GM19395 (cell line): ENCODE measurements at regions not wholly inside any gene's neighbourhood (a gene's known extent, or its start where the extent isn't known, plus 50 kb on each side); places are given as distances from the start of the nearest gene placed in this dataset.
"Not testable (repeated sequence)": the region's sequence is repeated elsewhere in the genome, so short reads cannot be mapped to it uniquely, and the experiment has no call there.

Experiments
- ATAC-seq: cut with Tn5 transposase; IDR thresholded peaks from one replicate; pipeline ENCODE4 v1.9.1; 2021; ENCODE audit warnings: mild to moderate bottlenecking, moderate library complexity; ENCODE audit not compliant: unreplicated experiment

- no peak for ATAC-seq
Measured at GRCh38 chr5:156223547-156223946, 103.4 kb upstream of the SGCD start.

GRCh38 chr5:156226485-156226884, 100.5 kb upstream of the SGCD start:
- ATAC-seq: not testable (repeated sequence)

GRCh38 chr5:156230887-156231286, 96.1 kb upstream of the SGCD start:
- no peak for ATAC-seq

GRCh38 chr5:156232251-156232869, 94.6 kb upstream of the SGCD start:
- no peak for ATAC-seq

- ATAC-seq: no peak
Measured at GRCh38 chr5:156237361-156237760, 89.6 kb upstream of the SGCD start.

GRCh38 chr5:156239800-156240199, 87.2 kb upstream of the SGCD start:
- no peak for ATAC-seq

GRCh38 chr5:156240414-156240813, 86.5 kb upstream of the SGCD start:
- no peak for ATAC-seq

GRCh38 chr5:156241266-156241665, 85.7 kb upstream of the SGCD start:
- ATAC-seq: no peak

- no peak for ATAC-seq
Measured at GRCh38 chr5:156245895-156246294, 81.1 kb upstream of the SGCD start.

- ATAC-seq: no peak
Measured at GRCh38 chr5:156251076-156251475, 75.9 kb upstream of the SGCD start.

- ATAC-seq: no peak
Measured at GRCh38 chr5:156253130-156253529, 73.8 kb upstream of the SGCD start.

GRCh38 chr5:156254196-156254595, 72.8 kb upstream of the SGCD start:
- no peak for ATAC-seq

- no peak for ATAC-seq
Measured at GRCh38 chr5:156256642-156257041, 70.3 kb upstream of the SGCD start.

- ATAC-seq: no peak
Measured at GRCh38 chr5:156258934-156259333, 68.0 kb upstream of the SGCD start.

- no peak for ATAC-seq
Measured at GRCh38 chr5:156259618-156260017, 67.3 kb upstream of the SGCD start.

GRCh38 chr5:156261275-156261939, 65.6 kb upstream of the SGCD start:
- no peak for ATAC-seq

- ATAC-seq: no peak
Measured at GRCh38 chr5:156271569-156271968, 55.4 kb upstream of the SGCD start.

GRCh38 chr5:156272139-156272538, 54.8 kb upstream of the SGCD start:
- ATAC-seq: no peak

- no peak for ATAC-seq
Measured at GRCh38 chr5:156273325-156273724, 53.6 kb upstream of the SGCD start.

- ATAC-seq: no peak
Measured at GRCh38 chr5:156274453-156274852, 52.5 kb upstream of the SGCD start.
